ENCODE measurements at regions not wholly inside any gene's neighbourhood (a gene's known extent, or its start where the extent isn't known, plus 50 kb on each side); places are given as distances from the start of the nearest gene placed in this dataset.

GRCh38 chr2:204065566-204065965 lies 129.0 kb downstream of the ICOS start:
- no peak overlapping the region for H3K4me3 Mint-ChIP-seq
- peaks cover 3% of the 10 kb centered on the region for H3K36me3 Mint-ChIP-seq (ENCODE audit: low read depth)
- no peaks in the 10 kb centered on the region for H3K4me1 Mint-ChIP-seq (ENCODE audit: low read depth)
- H3K27ac Mint-ChIP-seq, result no peak overlapping the region
- H3K27me3 Mint-ChIP-seq (ENCODE audit: low read depth), result no peaks in the 10 kb centered on the region
- H3K9me3 Mint-ChIP-seq, result peaks cover 10% of the 10 kb centered on the region

- Mint-ChIP-seq H3K9me3 (peaks cover 10% of the 10 kb centered on the region), H3K27me3 (ENCODE audit: low read depth) (no peaks in the 10 kb centered on the region), H3K27ac (no peak overlapping the region), H3K4me3 (no peak overlapping the region), H3K36me3 (ENCODE audit: low read depth) (peaks cover 3% of the 10 kb centered on the region), H3K4me1 (ENCODE audit: low read depth) (no peaks in the 10 kb centered on the region)
Measured at GRCh38 chr2:204066051-204066450, 129.5 kb downstream of the ICOS start.

GRCh38 chr2:204069804-204070203 lies 133.2 kb downstream of the ICOS start:
- Mint-ChIP-seq H3K27ac (no peak overlapping the region), H3K36me3 (ENCODE audit: low read depth) (peaks cover 3% of the 10 kb centered on the region), H3K4me3 (no peak overlapping the region), H3K4me1 (ENCODE audit: low read depth) (peaks cover 7% of the 10 kb centered on the region), H3K9me3 (peaks cover 10% of the 10 kb centered on the region), H3K27me3 (ENCODE audit: low read depth) (no peaks in the 10 kb centered on the region)

- H3K9me3 Mint-ChIP-seq, result peaks cover 6% of the 10 kb centered on the region
Measured at GRCh38 chr2:204072443-204073324, 136.1 kb downstream of the ICOS start.

GRCh38 chr2:204074456-204074855 lies 137.9 kb downstream of the ICOS start:
- peaks cover 7% of the 10 kb centered on the region for H3K4me1 Mint-ChIP-seq (ENCODE audit: low read depth)
- H3K9me3 Mint-ChIP-seq, result peaks cover 14% of the 10 kb centered on the region
- H3K4me3 Mint-ChIP-seq, result no peak overlapping the region

More at GRCh38 chr2:204072443-204073324, 136.1 kb downstream of the ICOS start:
- Mint-ChIP-seq H3K36me3 (ENCODE audit: low read depth) (no peaks in the 10 kb centered on the region), H3K27ac (no peak overlapping the region), H3K27me3 (ENCODE audit: low read depth) (no peaks in the 10 kb centered on the region), H3K4me3 (no peak overlapping the region), H3K4me1 (ENCODE audit: low read depth) (peaks cover 7% of the 10 kb centered on the region)

DNA sequence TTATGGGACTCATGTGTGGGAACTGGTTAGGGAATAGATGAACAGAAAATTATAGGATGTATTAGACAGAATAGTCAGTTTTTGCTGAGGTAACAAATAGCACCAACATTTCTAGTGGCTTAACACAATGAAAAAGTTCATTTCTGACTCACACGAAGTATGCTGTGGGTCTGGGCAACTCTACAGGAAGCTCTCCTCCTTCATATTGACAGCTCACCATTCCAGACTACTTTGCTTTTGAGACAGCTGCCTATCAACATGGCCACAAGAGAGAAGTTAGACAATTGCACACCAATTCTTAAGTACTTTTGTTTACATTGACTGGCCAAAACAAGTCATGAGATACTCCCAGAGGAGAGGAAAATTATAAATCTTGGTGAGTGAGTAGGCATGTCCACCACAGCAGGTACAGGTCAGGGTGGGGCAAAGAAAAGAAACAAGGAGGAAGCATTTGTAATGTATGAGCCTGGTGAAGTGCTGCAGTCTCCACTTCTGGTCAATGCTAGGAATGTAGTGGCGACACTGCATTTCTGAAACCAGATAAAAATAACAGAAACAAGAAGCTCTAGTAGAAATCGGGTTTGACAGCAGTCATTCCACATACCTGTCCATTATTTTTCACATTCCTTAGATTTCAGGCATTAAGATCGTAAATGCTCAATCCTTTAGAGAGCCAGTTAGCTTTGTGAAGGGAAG lies 141.6 kb downstream of the ICOS start:
- H3K27ac Mint-ChIP-seq, result no peak overlapping the region
- peaks cover 14% of the 10 kb centered on the region for H3K9me3 Mint-ChIP-seq
- peaks cover 1% of the 10 kb centered on the region for H3K4me1 Mint-ChIP-seq (ENCODE audit: low read depth)
- no peaks in the 10 kb centered on the region for H3K27me3 Mint-ChIP-seq (ENCODE audit: low read depth)
- H3K4me3 Mint-ChIP-seq, result no peak overlapping the region
- no peaks in the 10 kb centered on the region for H3K36me3 Mint-ChIP-seq (ENCODE audit: low read depth)

More at GRCh38 chr2:204074456-204074855, 137.9 kb downstream of the ICOS start:
- Mint-ChIP-seq H3K27ac (no peak overlapping the region), H3K36me3 (ENCODE audit: low read depth) (no peaks in the 10 kb centered on the region), H3K27me3 (ENCODE audit: low read depth) (no peaks in the 10 kb centered on the region)

GRCh38 chr2:204081487-204082425 lies 145.2 kb downstream of the ICOS start:
- H3K27ac Mint-ChIP-seq, result no peak overlapping the region
- H3K27me3 Mint-ChIP-seq (ENCODE audit: low read depth), result no peaks in the 10 kb centered on the region

DNA sequence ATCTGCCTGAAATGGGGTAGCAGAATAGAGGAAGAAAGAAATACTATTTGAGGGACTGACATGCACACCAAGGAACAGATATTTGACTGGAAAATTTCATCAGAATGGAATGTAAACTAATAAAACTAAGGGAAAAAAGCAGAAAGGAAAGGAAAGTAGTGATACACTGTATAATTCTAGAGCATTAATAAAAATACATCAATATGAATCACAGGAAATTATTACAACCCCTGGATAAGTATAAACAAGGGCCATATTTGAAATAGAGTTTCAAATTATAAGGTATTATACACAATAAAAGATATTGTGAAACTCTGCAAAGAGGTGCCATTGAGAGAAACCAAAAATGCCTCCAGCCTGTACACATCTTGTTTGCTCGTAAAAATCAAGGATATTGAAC lies 149.6 kb downstream of the ICOS start:
- no peak overlapping the region for H3K27ac Mint-ChIP-seq
- peaks cover 5% of the 10 kb centered on the region for H3K9me3 Mint-ChIP-seq
- no peak overlapping the region for H3K4me3 Mint-ChIP-seq
- H3K36me3 Mint-ChIP-seq (ENCODE audit: low read depth), result no peaks in the 10 kb centered on the region
- no peaks in the 10 kb centered on the region for H3K4me1 Mint-ChIP-seq (ENCODE audit: low read depth)
- peaks cover 9% of the 10 kb centered on the region for H3K27me3 Mint-ChIP-seq (ENCODE audit: low read depth)

More at GRCh38 chr2:204081487-204082425, 145.2 kb downstream of the ICOS start:
- Mint-ChIP-seq H3K4me1 (ENCODE audit: low read depth) (no peaks in the 10 kb centered on the region), H3K4me3 (no peak overlapping the region), H3K9me3 (peaks cover 14% of the 10 kb centered on the region), H3K36me3 (ENCODE audit: low read depth) (no peaks in the 10 kb centered on the region)

- peaks cover 9% of the 10 kb centered on the region for H3K27me3 Mint-ChIP-seq (ENCODE audit: low read depth)
- peaks cover 21% of the 10 kb centered on the region for H3K9me3 Mint-ChIP-seq
- no peak overlapping the region for H3K4me3 Mint-ChIP-seq
- H3K36me3 Mint-ChIP-seq (ENCODE audit: low read depth), result peaks cover 5% of the 10 kb centered on the region
- H3K4me1 Mint-ChIP-seq (ENCODE audit: low read depth), result no peaks in the 10 kb centered on the region
- H3K27ac Mint-ChIP-seq, result no peak overlapping the region
Measured at GRCh38 chr2:204089105-204089504, 152.5 kb downstream of the ICOS start.

GRCh38 chr2:204089574-204089973 lies 153.0 kb downstream of the ICOS start:
- H3K27ac Mint-ChIP-seq, result no peak overlapping the region
- H3K27me3 Mint-ChIP-seq (ENCODE audit: low read depth), result peaks cover 9% of the 10 kb centered on the region
- H3K36me3 Mint-ChIP-seq (ENCODE audit: low read depth), result peaks cover 7% of the 10 kb centered on the region
- H3K4me3 Mint-ChIP-seq, result no peak overlapping the region
- peaks cover 26% of the 10 kb centered on the region for H3K9me3 Mint-ChIP-seq
- no peaks in the 10 kb centered on the region for H3K4me1 Mint-ChIP-seq (ENCODE audit: low read depth)

DNA sequence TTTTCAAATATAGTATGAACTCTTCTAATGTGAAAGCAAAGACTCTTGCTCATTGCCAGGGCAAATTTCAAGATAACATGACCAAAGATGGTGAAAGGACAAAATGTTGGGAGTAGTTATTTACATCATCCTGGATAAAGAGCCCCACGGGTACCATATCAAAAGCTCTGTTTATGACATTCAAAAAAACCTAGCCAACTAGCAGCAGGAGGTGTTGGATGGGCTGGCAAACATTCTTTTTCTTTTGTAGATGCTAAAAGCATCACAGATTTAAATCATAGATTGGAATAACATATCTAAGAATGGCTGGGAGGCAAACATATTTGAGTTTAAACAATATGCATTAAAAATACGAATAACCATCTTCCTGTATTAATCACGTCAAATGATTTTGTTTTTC lies 153.5 kb downstream of the ICOS start:
- H3K27me3 Mint-ChIP-seq (ENCODE audit: low read depth), result peaks cover 9% of the 10 kb centered on the region
- H3K9me3 Mint-ChIP-seq, result peaks cover 30% of the 10 kb centered on the region
- H3K36me3 Mint-ChIP-seq (ENCODE audit: low read depth), result peaks cover 7% of the 10 kb centered on the region
- H3K4me3 Mint-ChIP-seq, result no peak overlapping the region
- peaks cover 3% of the 10 kb centered on the region for H3K4me1 Mint-ChIP-seq (ENCODE audit: low read depth)
- no peak overlapping the region for H3K27ac Mint-ChIP-seq

- H3K4me1 Mint-ChIP-seq (ENCODE audit: low read depth), result peaks cover 38% of the 10 kb centered on the region
- H3K27me3 Mint-ChIP-seq (ENCODE audit: low read depth), result no peaks in the 10 kb centered on the region
- peak overlapping the region; percentile 33 for H3K27ac Mint-ChIP-seq
- H3K4me3 Mint-ChIP-seq, result peak overlapping the region; percentile 8
- H3K9me3 Mint-ChIP-seq, result no peaks in the 10 kb centered on the region
- H3K36me3 Mint-ChIP-seq (ENCODE audit: low read depth), result peaks cover 2% of the 10 kb centered on the region
Measured at GRCh38 chr2:204104811-204105210, 168.2 kb downstream of the ICOS start.

GRCh38 chr2:204108330-204108751 lies 171.8 kb downstream of the ICOS start:
- H3K27ac Mint-ChIP-seq, result peak overlapping the region; percentile 81
- peaks cover 64% of the 10 kb centered on the region for H3K4me1 Mint-ChIP-seq (ENCODE audit: low read depth)
- H3K9me3 Mint-ChIP-seq, result no peaks in the 10 kb centered on the region
- H3K36me3 Mint-ChIP-seq (ENCODE audit: low read depth), result peaks cover 1% of the 10 kb centered on the region
- no peaks in the 10 kb centered on the region for H3K27me3 Mint-ChIP-seq (ENCODE audit: low read depth)
- peak overlapping the region; percentile 75 for H3K4me3 Mint-ChIP-seq

DNA sequence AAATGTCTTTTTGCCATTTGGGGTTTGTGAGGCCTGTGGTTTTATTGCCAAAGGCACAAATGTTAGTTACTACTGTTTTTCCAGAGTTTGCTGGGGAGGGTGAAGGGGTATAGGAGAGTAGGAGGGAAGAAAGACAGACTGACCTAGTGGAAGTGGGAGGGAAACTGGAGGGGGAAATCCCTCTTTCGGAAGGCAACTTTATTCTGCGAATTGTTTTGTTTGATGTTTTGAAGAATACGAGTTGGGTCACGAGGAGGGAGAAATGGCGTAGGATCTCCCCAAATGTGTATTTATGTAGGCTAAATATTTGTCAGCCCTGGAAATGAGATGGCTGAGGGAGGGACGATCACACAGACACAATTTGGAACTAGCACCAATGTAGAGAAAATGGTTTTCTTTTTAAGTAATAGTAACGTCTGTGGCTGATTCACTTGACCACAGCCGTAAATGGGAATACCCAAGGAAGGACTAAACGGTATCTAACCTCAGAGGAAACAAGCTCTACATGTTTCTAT lies 172.3 kb downstream of the ICOS start:
- Mint-ChIP-seq H3K9me3 (no peaks in the 10 kb centered on the region), H3K4me3 (peak overlapping the region; percentile 75), H3K27ac (peak overlapping the region; percentile 81), H3K27me3 (ENCODE audit: low read depth) (no peaks in the 10 kb centered on the region), H3K36me3 (ENCODE audit: low read depth) (peaks cover 1% of the 10 kb centered on the region), H3K4me1 (ENCODE audit: low read depth) (peaks cover 64% of the 10 kb centered on the region)

Data from T-helper 1 cell treated with Interleukin-12 subunit alpha and Interleukin-12 subunit beta and Interleukin-4 antibody, amounts not matched to agents 30 μg/mL and 1 μg/mL, for 36 hours (primary cell).